Panc1 (cell line): ENCODE measurements at regions not wholly inside any gene's neighbourhood (a gene's known extent, or its start where the extent isn't known, plus 50 kb on each side); places are given as distances from the start of the nearest gene placed in this dataset.

Experiments
- ATAC-seq: fragments of 200-7000 bp; cut with Tn5 transposase; 2 replicates; pipeline ENCODE4 v1.9.1; 2020; ENCODE audit warnings: mild to moderate bottlenecking, moderate library complexity
- BruUV-seq: library from RNA; stranded (reverse); fragments of 400-500 nt; replicated peaks from 2 replicates; lab custom pipeline; 2021; lab: Mats Ljungman, UMichigan
- CTCF ChIA-PET: fragments of 300-600 bp; sonication (Branson Sonifier 250); formaldehyde crosslinking; loops from one replicate; lab custom pipeline; 2022; ENCODE audit warnings: antibody characterized with exemption; lab: Charles Lee
- POLR2A ChIA-PET: fragments of 300-600 bp; sonication (Branson Sonifier 250); formaldehyde crosslinking; loops from one replicate; lab custom pipeline; 2022; ENCODE audit warnings: antibody characterized with exemption; lab: Charles Lee
- DNase-seq: peaks from one replicate; pipeline ENCODE4 v3.0.0-alpha.2; 2010; ENCODE audit warnings: low read depth, low spot score
- H3K27ac ChIP-seq: 2 replicates; pipeline ENCODE4 v1.5.1; 2011; ENCODE audit warnings: mild to moderate bottlenecking, low read length, inconsistent platforms
- H3K27me3 ChIP-seq: fragments of 200-500 bp; sonication (Bioruptor generic); 2 replicates; pipeline ENCODE4 v1.6.0; 2014; ENCODE audit warnings: low read length, inconsistent platforms; ENCODE audit not compliant: control insufficient read depth, insufficient read depth
- H3K36me3 ChIP-seq: fragments of 200-500 bp; sonication (Bioruptor generic); 2 replicates; pipeline ENCODE4 v1.5.1; 2014; ENCODE audit warnings: inconsistent platforms, mild to moderate bottlenecking, low read length, moderate library complexity; ENCODE audit not compliant: control insufficient read depth, insufficient read depth
- H3K4me1 ChIP-seq: 2 replicates; pipeline ENCODE4 v1.5.1; 2011; ENCODE audit warnings: inconsistent platforms, mild to moderate bottlenecking, low read length, moderate library complexity; ENCODE audit not compliant: control insufficient read depth, insufficient read depth
- H3K4me3 ChIP-seq, 2 experiments: 2 replicates each; pipeline ENCODE4 v1.5.1; 2011 to 2012; ENCODE audit warnings: low read depth in 2 of 2, low read length in 2 of 2, mild to moderate bottlenecking in 2 of 2, inconsistent platforms in 1 of 2, moderate library complexity in 1 of 2
- H3K9me3 ChIP-seq: fragments of 200-500 bp; sonication (Bioruptor generic); 2 replicates; pipeline ENCODE4 v1.5.1; 2014; ENCODE audit warnings: low read depth, mild to moderate bottlenecking, inconsistent platforms, low read length, moderate library complexity; ENCODE audit not compliant: control insufficient read depth, insufficient read depth
- POLR2AphosphoS5 ChIP-seq: IDR thresholded peaks from 2 replicates; pipeline ENCODE4 v1.6.1; 2012; ENCODE audit warnings: mild to moderate bottlenecking, low read depth, low read length, moderate library complexity
- SIN3A ChIP-seq: IDR thresholded peaks from 2 replicates; pipeline ENCODE4 v1.6.1; 2012; ENCODE audit warnings: low read depth, mild to moderate bottlenecking, low read length, moderate library complexity, borderline replicate concordance; ENCODE audit not compliant: insufficient read depth
- TCF7L2 ChIP-seq: IDR thresholded peaks from 2 replicates; pipeline ENCODE4 v1.6.1; 2011; ENCODE audit warnings: mild to moderate bottlenecking, low read depth, low read length, inconsistent platforms
- in situ Hi-C: cut with HindIII; loops from 2 replicates; pipeline ENCODE4 v1.10.0; 2016; ENCODE audit warnings: low sequenced_read_pairs, low pct_unique_long_range_greater_than_20kb
- intact Hi-C: fragments of 100-400 bp; cut with micrococcal nuclease; formaldehyde crosslinking; loops from one replicate; pipeline ENCODE4 v1.10.0; 2022; ENCODE audit not compliant: unreplicated experiment
- TF ChIP-seq, protein P1 (sequence below): fragments of 450-650 bp; IDR thresholded peaks from 2 replicates; pipeline ENCODE4 v1.5.1; 2017; ENCODE audit warnings: mild to moderate bottlenecking
- TF ChIP-seq, protein P2 (sequence below), 2 experiments: IDR thresholded peaks; 2 replicates each; pipeline ENCODE4 v1.6.1; 2011 to 2012; ENCODE audit warnings: low read depth in 2 of 2, control low read depth in 1 of 2, low read length in 1 of 2, mild to moderate bottlenecking in 1 of 2, moderate library complexity in 1 of 2; ENCODE audit not compliant: insufficient read depth in 1 of 2

DNA sequence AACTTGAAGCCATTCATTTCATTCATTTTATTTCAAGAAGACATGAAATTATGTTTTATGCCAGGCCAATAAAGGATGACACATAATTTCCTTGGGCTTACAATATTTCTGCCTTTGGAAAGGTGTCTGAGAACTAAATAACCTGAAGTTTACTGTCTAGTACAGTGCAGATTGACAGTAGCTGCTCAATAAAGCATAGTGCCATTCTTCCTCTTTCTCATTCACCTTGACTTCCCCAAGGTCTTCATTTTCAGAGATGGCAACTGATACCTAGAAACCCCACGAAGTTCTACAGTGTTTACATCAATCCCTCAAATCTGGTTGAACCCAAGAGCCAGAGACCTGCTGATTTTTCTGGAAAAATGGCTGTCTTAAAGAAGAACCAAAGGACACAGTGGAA, 144.3 kb upstream of the SYN3 start:
- in situ Hi-C loops (no loop called here), intact Hi-C loops (loop anchor here (2.0 to 10.0 kb wide), 2 partner anchors 118 to 184 kb away; no protein-coding TSS in a partner anchor)
- Histone ChIP-seq H3K27ac (no peak overlapping the region), H3K4me3 (no peak overlapping the region), H3K36me3 (no peaks in the 10 kb centered on the region), H3K9me3 (no peaks in the 10 kb centered on the region), H3K4me1 (no peaks in the 10 kb centered on the region), H3K27me3 (no peaks in the 10 kb centered on the region)
- ChIA-PET POLR2A (no interaction called here), CTCF (interaction anchor here (0.8 kb wide), 1 partner anchor 187 kb away, joined by 4 read pairs; no protein-coding TSS in a partner anchor)
- no peak for DNase-seq
- no peak for ATAC-seq
- no peak for TF ChIP-seq POLR2AphosphoS5
- TF ChIP-seq SIN3A, result no peak
- TF ChIP-seq, protein P1, sequence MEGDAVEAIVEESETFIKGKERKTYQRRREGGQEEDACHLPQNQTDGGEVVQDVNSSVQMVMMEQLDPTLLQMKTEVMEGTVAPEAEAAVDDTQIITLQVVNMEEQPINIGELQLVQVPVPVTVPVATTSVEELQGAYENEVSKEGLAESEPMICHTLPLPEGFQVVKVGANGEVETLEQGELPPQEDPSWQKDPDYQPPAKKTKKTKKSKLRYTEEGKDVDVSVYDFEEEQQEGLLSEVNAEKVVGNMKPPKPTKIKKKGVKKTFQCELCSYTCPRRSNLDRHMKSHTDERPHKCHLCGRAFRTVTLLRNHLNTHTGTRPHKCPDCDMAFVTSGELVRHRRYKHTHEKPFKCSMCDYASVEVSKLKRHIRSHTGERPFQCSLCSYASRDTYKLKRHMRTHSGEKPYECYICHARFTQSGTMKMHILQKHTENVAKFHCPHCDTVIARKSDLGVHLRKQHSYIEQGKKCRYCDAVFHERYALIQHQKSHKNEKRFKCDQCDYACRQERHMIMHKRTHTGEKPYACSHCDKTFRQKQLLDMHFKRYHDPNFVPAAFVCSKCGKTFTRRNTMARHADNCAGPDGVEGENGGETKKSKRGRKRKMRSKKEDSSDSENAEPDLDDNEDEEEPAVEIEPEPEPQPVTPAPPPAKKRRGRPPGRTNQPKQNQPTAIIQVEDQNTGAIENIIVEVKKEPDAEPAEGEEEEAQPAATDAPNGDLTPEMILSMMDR, result no peak
- TF ChIP-seq, protein P2, sequence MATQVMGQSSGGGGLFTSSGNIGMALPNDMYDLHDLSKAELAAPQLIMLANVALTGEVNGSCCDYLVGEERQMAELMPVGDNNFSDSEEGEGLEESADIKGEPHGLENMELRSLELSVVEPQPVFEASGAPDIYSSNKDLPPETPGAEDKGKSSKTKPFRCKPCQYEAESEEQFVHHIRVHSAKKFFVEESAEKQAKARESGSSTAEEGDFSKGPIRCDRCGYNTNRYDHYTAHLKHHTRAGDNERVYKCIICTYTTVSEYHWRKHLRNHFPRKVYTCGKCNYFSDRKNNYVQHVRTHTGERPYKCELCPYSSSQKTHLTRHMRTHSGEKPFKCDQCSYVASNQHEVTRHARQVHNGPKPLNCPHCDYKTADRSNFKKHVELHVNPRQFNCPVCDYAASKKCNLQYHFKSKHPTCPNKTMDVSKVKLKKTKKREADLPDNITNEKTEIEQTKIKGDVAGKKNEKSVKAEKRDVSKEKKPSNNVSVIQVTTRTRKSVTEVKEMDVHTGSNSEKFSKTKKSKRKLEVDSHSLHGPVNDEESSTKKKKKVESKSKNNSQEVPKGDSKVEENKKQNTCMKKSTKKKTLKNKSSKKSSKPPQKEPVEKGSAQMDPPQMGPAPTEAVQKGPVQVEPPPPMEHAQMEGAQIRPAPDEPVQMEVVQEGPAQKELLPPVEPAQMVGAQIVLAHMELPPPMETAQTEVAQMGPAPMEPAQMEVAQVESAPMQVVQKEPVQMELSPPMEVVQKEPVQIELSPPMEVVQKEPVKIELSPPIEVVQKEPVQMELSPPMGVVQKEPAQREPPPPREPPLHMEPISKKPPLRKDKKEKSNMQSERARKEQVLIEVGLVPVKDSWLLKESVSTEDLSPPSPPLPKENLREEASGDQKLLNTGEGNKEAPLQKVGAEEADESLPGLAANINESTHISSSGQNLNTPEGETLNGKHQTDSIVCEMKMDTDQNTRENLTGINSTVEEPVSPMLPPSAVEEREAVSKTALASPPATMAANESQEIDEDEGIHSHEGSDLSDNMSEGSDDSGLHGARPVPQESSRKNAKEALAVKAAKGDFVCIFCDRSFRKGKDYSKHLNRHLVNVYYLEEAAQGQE (IDR thresholded peaks at IDR 0.05; ENCODE audit: insufficient read depth in 1 of 2, low read depth in 2 of 2, low read length in 1 of 2), result no peak
- no peak for TF ChIP-seq TCF7L2
- no TSS peak for BruUV-seq

DNA sequence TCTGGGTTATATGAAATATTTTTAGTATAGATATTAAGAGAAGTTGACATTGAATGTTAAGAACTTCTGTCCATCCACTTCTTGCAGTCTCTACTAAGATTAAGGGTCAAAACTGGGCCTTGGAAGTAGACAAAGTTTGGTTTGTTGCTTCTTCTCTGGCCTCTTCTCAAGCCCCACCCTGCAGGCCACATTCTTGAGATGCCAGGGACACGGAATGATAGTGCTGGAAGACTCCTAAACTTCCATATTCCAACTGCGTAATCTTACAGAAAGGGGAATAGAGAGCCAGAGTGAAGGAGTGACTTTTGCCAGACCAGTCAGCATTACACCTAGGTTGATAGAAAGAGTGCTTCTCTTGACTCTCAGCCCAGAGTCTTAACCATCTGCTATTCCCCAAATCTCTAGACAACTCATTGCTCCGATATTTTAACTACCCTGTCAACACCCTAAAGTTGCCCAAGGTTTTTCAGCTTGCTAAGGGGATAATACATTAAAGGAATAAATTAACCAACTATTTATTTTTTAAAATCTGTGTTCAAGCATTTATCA, 136.4 kb upstream of the SYN3 start:
- ATAC-seq (no peak), DNase-seq (no peak)
- in situ Hi-C loops, result no loop called here
- no peaks in the 10 kb centered on the region for H3K36me3 ChIP-seq
- ChIA-PET POLR2A (no interaction called here), CTCF (no interaction called here)
- H3K27me3 ChIP-seq, result no peaks in the 10 kb centered on the region
- intact Hi-C loops, result no loop called here
- BruUV-seq, result no TSS peak
- TF ChIP-seq, protein P2 (IDR thresholded peaks at IDR 0.05; ENCODE audit: insufficient read depth in 1 of 2, low read depth in 2 of 2, low read length in 1 of 2), result no peak
- no peak for TF ChIP-seq TCF7L2
- H3K27ac ChIP-seq, result no peak overlapping the region
- no peak overlapping the region for H3K4me3 ChIP-seq
- H3K4me1 ChIP-seq, result no peaks in the 10 kb centered on the region
- no peaks in the 10 kb centered on the region for H3K9me3 ChIP-seq
